Fibroblast of the aortic adventitia (primary cell): ENCODE measurements at regions not wholly inside any gene's neighbourhood (a gene's known extent, or its start where the extent isn't known, plus 50 kb on each side); places are given as distances from the start of the nearest gene placed in this dataset.

ENCODE experiments used
- DNase-seq: peaks from one replicate; pipeline ENCODE4 v3.0.0-alpha.2; 2010; ENCODE audit warnings: low read depth
- H3K4me3 ChIP-seq: 2 replicates; pipeline ENCODE4 v1.5.1; 2011; ENCODE audit warnings: low read depth, mild to moderate bottlenecking, control low read depth, low read length, moderate library complexity
- TF ChIP-seq, protein P1 (sequence below): IDR thresholded peaks from 2 replicates; pipeline ENCODE4 v1.5.1; 2011; ENCODE audit warnings: mild to moderate bottlenecking, low read length, control low read depth, inconsistent platforms; ENCODE audit not compliant: insufficient read depth

DNA sequence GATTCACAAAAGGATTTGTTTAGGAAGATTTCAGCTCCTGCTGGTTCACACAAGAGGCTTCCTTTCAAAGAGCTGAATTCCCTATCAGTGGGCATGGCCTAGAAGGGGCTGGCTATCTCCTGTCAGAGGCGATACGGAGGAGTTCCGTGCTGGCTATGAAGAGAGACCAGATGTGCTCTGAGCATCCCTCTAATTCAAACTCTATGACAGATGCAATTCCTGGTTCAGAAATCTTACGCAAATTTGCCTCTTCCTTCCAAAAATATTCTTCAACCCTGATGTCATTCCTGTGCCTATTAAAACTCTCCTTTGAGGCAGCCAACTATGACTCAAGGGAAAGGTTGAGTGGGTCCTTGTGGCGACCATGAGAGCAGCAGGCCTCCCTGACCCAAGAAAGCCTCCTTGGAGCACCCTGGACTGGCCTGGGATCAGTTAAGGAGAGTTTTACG is 139.3 kb upstream of the HES1 start:
- H3K4me3 ChIP-seq = no peak overlapping the region
- DNase-seq = no peak
- TF ChIP-seq, protein P1, sequence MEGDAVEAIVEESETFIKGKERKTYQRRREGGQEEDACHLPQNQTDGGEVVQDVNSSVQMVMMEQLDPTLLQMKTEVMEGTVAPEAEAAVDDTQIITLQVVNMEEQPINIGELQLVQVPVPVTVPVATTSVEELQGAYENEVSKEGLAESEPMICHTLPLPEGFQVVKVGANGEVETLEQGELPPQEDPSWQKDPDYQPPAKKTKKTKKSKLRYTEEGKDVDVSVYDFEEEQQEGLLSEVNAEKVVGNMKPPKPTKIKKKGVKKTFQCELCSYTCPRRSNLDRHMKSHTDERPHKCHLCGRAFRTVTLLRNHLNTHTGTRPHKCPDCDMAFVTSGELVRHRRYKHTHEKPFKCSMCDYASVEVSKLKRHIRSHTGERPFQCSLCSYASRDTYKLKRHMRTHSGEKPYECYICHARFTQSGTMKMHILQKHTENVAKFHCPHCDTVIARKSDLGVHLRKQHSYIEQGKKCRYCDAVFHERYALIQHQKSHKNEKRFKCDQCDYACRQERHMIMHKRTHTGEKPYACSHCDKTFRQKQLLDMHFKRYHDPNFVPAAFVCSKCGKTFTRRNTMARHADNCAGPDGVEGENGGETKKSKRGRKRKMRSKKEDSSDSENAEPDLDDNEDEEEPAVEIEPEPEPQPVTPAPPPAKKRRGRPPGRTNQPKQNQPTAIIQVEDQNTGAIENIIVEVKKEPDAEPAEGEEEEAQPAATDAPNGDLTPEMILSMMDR = no peak

DNA sequence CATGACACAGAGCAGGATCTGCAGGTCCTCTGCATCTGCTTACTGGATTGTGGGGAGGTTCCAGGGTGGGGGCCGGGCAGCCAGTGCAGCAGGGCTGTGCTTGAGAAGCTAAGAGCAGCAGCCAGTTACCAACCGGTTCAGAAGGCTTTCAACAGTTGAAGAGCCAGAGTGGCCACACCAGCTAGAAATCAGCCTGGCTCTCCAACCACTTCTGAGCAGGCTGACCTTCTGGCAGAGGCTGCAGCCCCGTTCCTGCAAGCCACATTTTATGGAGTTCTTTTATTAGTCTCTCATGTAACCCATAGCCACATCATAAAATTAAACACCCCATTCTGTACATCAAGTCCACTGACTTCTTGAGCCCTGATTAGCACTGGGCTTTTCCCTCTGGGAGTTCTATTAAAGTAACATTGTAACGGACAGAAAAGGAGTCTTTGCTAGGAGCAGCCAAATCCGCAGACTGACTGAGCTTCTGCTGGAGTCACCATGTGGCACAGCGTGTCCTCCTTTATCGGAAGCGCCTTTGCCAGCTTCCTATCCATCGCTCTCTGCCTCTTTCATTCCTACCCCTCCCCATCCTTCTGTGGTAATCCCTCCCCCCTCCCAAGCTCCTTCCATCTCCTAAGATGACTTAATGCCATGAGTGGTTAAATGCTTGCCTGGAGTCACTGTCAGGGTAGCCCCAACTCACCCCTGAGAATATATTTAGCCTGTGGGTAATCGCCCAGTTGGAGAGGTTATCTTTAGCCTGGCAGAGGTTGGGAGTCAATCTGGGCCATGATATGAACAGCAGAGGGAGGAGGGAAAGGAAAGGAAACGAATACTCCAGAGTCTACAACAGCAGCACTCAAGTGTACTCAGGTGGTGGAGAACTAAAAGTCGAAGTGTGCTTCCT is 138.5 kb upstream of the HES1 start:
- DNase-seq = no peak

DNA sequence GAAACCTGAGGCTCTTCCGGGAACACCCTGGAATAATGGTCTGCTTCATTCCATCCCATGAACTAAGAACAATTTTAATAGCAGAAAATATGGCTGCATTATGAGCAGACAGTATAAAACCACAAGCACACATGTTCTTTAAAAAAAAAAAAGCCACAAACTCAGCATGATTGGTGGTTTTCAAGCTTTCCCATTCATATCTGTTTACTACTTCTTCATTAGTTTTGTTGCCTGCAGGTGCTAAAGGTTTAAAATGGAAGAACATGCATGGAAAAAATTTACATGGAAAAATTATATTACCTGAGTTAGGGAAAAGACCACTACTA is 137.9 kb upstream of the HES1 start:
- TF ChIP-seq, protein P1 = no peak
- H3K4me3 ChIP-seq = no peak overlapping the region
- no peak for DNase-seq

More for the DNA sequence above, 138.5 kb upstream of the HES1 start:
- TF ChIP-seq, protein P1 = no peak
- H3K4me3 ChIP-seq = no peak overlapping the region

DNA sequence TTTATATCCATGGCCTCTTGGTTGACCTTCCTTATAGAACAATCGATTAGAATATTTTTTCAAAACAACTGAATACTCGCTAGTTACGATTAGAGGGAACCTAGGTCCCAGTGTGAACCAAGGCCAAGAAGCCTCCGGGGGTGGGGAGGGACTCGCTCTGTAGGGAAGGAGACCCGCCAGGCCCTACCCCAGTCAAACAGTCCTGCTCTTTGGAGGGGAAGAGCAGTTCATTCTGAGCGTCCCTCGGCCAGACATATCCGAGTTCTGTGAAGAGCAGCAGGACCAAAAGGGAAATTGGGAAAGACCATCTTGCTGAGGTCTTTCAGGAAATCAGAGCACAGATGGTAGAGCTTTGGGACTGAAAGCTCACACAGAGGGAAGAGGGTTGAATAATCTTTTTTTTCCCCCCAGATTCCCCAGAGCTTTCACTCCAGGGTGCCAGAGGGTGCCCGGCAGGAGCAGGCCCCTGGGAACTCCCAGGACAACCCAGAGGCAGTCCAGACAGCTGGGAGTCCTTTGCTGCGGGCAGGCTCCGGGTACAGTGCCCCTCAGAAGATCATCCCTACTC is 137.2 kb upstream of the HES1 start:
- no peak overlapping the region for H3K4me3 ChIP-seq
- TF ChIP-seq, protein P1 = no peak
- DNase-seq = no peak

DNA sequence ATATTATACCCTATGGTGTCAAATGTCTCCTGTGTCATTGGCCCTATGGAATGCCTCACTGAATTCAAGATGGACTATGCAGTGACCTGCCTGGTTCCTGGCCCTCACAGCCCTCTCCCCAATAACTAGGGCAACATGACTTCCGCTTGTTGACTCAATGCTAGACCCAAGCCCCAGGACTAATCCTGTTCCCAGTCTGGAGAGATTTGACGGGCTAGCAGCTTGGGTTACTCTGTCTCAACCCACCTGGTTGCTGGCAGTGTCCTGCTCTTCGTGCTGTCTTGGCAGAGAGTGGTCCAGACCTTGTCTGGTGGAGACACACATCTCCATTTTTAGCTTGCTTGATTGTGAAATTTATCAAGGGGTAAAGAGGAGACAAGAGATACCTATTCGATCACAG is 135.8 kb upstream of the HES1 start:
- TF ChIP-seq, protein P1 = no peak
- H3K4me3 ChIP-seq = no peak overlapping the region
- no peak for DNase-seq

DNA sequence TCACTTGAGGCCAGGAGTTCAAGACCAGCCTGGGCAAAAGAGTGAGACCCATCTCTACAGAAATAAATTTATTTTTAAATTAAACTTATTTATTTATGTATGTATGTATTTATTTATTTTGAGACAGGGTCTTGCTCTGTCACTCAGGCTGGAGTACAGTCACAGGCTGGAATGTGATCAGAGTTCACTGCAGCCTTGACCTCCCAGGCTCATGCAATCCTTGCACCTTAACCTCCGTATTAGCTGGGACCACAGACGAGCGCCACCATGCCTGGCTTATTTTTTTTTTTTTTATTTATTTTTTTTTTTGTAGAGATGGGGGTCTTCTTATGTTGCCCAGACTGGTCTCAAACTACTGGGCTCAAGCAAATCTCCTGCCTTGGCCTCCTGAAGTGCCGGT is 135.2 kb upstream of the HES1 start:
- H3K4me3 ChIP-seq = no peak overlapping the region
- TF ChIP-seq, protein P1 = no peak
- DNase-seq = no peak
